CD4-positive, alpha-beta T cell (primary cell): ENCODE measurements at regions not wholly inside any gene's neighbourhood (a gene's known extent, or its start where the extent isn't known, plus 50 kb on each side); places are given as distances from the start of the nearest gene placed in this dataset.

Experiments
- ATAC-seq: fragments of 200-7000 bp; cut with Tn5 transposase; one replicate; pipeline ENCODE4 v1.10.0; 2022; ENCODE audit warnings: mild to moderate bottlenecking; ENCODE audit not compliant: poor library complexity
- CTCF ChIA-PET: fragments of 350-600 bp; sonication (Branson Sonifier 250); formaldehyde crosslinking; loops from one replicate; lab custom pipeline; 2021; ENCODE audit warnings: antibody characterized with exemption, inconsistent platforms; lab: Charles Lee
- POLR2A ChIA-PET: fragments of 350-600 bp; sonication (Branson Sonifier 250); formaldehyde crosslinking; loops from one replicate; lab custom pipeline; 2021; ENCODE audit warnings: antibody characterized with exemption, inconsistent platforms; lab: Charles Lee
- DNase-seq, 14 experiments: peaks; one replicate each; pipeline ENCODE4 v3.0.0-alpha.2; 2013 to 2020; ENCODE audit warnings: mixed read lengths in 2 of 14
- H3K27ac ChIP-seq, 2 donors: one replicate each; pipeline versions ENCODE4 v1.5.1 to v1.7.0; 2013; ENCODE audit warnings: low read length in 2 of 2, low read depth in 1 of 2, mild to moderate bottlenecking in 1 of 2
- H3K27me3 ChIP-seq, 2 experiments: 1 replicate in 1 of 2; 2 replicates in 1 of 2; pipeline versions ENCODE4 v1.6.1 to v1.7.0; 2013; ENCODE audit warnings: low read length in 2 of 2, control low read depth in 1 of 2, mild to moderate bottlenecking in 1 of 2, moderate library complexity in 1 of 2; ENCODE audit not compliant: insufficient read depth in 2 of 2, control insufficient read depth in 1 of 2
- H3K36me3 ChIP-seq: one replicate; pipeline ENCODE4 v1.6.1; 2013; ENCODE audit warnings: low read length, control low read depth; ENCODE audit not compliant: insufficient read depth
- H3K4me1 ChIP-seq: one replicate; pipeline ENCODE4 v1.6.1; 2013; ENCODE audit warnings: low read length, control low read depth; ENCODE audit not compliant: insufficient read depth
- H3K4me3 ChIP-seq: one replicate; pipeline ENCODE4 v1.5.1; 2013; ENCODE audit warnings: mild to moderate bottlenecking, low read length, moderate library complexity
- H3K9me3 ChIP-seq, 2 experiments: 1 replicate in 1 of 2; 2 replicates in 1 of 2; pipeline versions ENCODE4 v1.6.1 to v1.7.0; 2013; ENCODE audit warnings: low read length in 2 of 2, mild to moderate bottlenecking in 2 of 2, control low read depth in 1 of 2, moderate library complexity in 1 of 2; ENCODE audit not compliant: control insufficient read depth in 1 of 2, insufficient read depth in 1 of 2
- H3K27ac Mint-ChIP-seq: one replicate; pipeline ENCODE4 v1.8.0; 2020; ENCODE audit warnings: mixed read lengths
- H3K27me3 Mint-ChIP-seq: one replicate; pipeline ENCODE4 v1.8.0; 2021; ENCODE audit warnings: mixed read lengths
- H3K36me3 Mint-ChIP-seq: one replicate; pipeline ENCODE4 v1.8.0; 2021; ENCODE audit warnings: low read depth, mixed read lengths
- H3K4me1 Mint-ChIP-seq: one replicate; pipeline ENCODE4 v1.8.0; 2021; ENCODE audit warnings: low read depth, mixed read lengths
- H3K4me3 Mint-ChIP-seq: one replicate; pipeline ENCODE4 v1.8.0; 2020; ENCODE audit warnings: mild to moderate bottlenecking, mixed read lengths
- H3K9me3 Mint-ChIP-seq: one replicate; pipeline ENCODE4 v1.8.0; 2020; ENCODE audit warnings: mixed read lengths
- CTCF ChIP-seq: fragments of 200-600 bp; IDR thresholded peaks from one replicate; pipeline ENCODE4 v1.8.0; 2022; ENCODE audit warnings: antibody characterized with exemption, mild to moderate bottlenecking
- intact Hi-C, 2 experiments: fragments of 100-400 bp; cut with DNase I in 1 of 2; cut with micrococcal nuclease in 1 of 2; formaldehyde crosslinking; loops; one replicate each; pipeline versions ENCODE4 v1.15.1 to v1.9.0; 2023 to 2025; cut with DNase I, micrococcal nuclease

DNA sequence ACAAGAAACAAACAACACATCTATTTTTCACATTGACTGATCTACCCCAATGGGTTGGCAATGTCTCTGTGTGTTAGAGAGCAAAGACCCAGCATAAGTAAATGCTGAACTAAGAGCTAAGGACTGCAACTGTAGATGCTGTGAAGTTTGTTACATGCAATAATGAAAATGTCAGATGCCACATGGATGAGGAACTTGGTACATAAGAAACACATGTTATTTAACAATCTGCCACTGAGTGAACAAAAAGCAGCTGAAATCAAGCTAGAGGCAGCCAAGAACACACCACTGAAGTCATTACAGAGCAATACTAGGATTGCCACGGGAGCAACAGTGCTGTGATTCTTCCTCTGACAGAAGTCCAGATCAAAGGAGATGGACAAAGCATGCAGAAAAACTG is 389.4 kb downstream of the CDH2 start:
- POLR2A ChIA-PET = no interaction called here
- ATAC-seq = no peak
- Mint-ChIP-seq H3K9me3 (peaks cover 3% of the 10 kb centered on the region), H3K4me1 (no peaks in the 10 kb centered on the region), H3K27ac (no peak overlapping the region), H3K4me3 (no peak overlapping the region), H3K27me3 (no peaks in the 10 kb centered on the region), H3K36me3 (no peaks in the 10 kb centered on the region)
- intact Hi-C loops = no loop called here
- no peak for TF ChIP-seq CTCF
- no peak for DNase-seq
- no peaks in the 10 kb centered on the region for H3K27me3 ChIP-seq
- H3K4me1 ChIP-seq = no peaks in the 10 kb centered on the region
- no peak overlapping the region for H3K4me3 ChIP-seq
- H3K36me3 ChIP-seq = no peaks in the 10 kb centered on the region
- peaks cover 5 to 13% of the 10 kb centered on the region in 2 experiments for H3K9me3 ChIP-seq
- no peak overlapping the region for H3K27ac ChIP-seq
- CTCF ChIA-PET = no interaction called here

DNA sequence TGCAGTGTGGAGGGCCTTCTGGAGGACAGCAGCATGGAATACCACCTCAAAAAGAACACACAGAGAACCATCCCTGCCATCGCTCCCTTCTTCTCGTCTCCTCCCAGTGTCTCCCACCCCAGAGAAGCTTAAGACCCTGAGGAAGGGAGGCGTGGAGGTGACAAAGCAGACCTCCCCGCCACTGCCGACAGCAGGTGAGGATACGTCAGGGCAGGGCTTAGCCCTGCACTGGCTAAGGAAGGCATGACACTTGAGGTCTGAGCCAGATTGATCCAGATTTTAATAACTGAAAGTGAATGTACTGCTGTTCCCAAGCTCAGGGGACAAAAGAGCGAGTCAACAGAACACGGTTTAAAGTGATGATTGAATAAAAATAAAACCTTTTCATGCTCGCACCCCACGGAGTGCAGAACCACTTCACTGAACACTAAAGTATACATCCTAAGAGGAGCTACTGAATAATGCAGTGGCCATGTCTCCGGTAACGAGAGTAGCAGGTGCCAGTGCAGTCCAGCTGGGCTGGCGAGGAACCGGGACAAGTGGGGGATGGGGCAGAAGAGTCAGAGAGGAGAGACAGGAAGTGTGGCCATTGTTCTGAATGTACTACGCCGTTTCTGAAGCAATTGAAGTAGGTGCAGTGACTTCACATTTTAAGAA is 391.0 kb downstream of the CDH2 start:
- H3K4me3 ChIP-seq = no peak overlapping the region
- no peaks in the 10 kb centered on the region for H3K4me1 Mint-ChIP-seq
- H3K9me3 Mint-ChIP-seq = peaks cover 3% of the 10 kb centered on the region
- H3K4me3 Mint-ChIP-seq = no peak overlapping the region
- H3K27me3 Mint-ChIP-seq = no peaks in the 10 kb centered on the region
- H3K36me3 Mint-ChIP-seq = no peaks in the 10 kb centered on the region
- no peak for DNase-seq
- intact Hi-C loops = no loop called here
- H3K36me3 ChIP-seq = no peaks in the 10 kb centered on the region
- TF ChIP-seq CTCF = no peak
- POLR2A ChIA-PET = no interaction called here
- no peak for ATAC-seq
- H3K27ac Mint-ChIP-seq = no peak overlapping the region
- H3K4me1 ChIP-seq = no peaks in the 10 kb centered on the region
- no peaks in the 10 kb centered on the region for H3K27me3 ChIP-seq
- CTCF ChIA-PET = no interaction called here
- H3K27ac ChIP-seq = no peak overlapping the region
- H3K9me3 ChIP-seq = peaks cover 5 to 13% of the 10 kb centered on the region in 2 experiments

- ChIA-PET POLR2A (no interaction called here), CTCF (no interaction called here)
- H3K27me3 Mint-ChIP-seq = no peaks in the 10 kb centered on the region
- no peaks in the 10 kb centered on the region for H3K36me3 Mint-ChIP-seq
- H3K27me3 ChIP-seq = no peaks in the 10 kb centered on the region
- H3K4me1 Mint-ChIP-seq = no peaks in the 10 kb centered on the region
- no peaks in the 10 kb centered on the region for H3K4me1 ChIP-seq
- no peak overlapping the region for H3K27ac ChIP-seq
- no peak overlapping the region for H3K4me3 Mint-ChIP-seq
- H3K9me3 Mint-ChIP-seq = peaks cover 3% of the 10 kb centered on the region
- no peak overlapping the region for H3K4me3 ChIP-seq
- no peak for TF ChIP-seq CTCF
- intact Hi-C loops = no loop called here
- no peak overlapping the region for H3K27ac Mint-ChIP-seq
- H3K36me3 ChIP-seq = no peaks in the 10 kb centered on the region
- DNase-seq = no peak
- H3K9me3 ChIP-seq = peaks cover 0 to 4% of the 10 kb centered on the region in 2 experiments
- no peak for ATAC-seq
These were observed 396.7 kb downstream of the CDH2 start for GRCh38 chr18:27780061-27780745.
